Mononuclear cell (primary cell): ENCODE measurements at regions not wholly inside any gene's neighbourhood (a gene's known extent, or its start where the extent isn't known, plus 50 kb on each side); places are given as distances from the start of the nearest gene placed in this dataset.

Experiments
- H3K27me3 ChIP-seq: 2 replicates; pipeline ENCODE4 v1.6.0; 2011; ENCODE audit warnings: low read length, control low read depth; ENCODE audit not compliant: insufficient read depth
- H3K4me1 ChIP-seq: 2 replicates; pipeline ENCODE4 v1.5.1; 2011; ENCODE audit warnings: mild to moderate bottlenecking, low read length, control low read depth; ENCODE audit not compliant: insufficient read depth
- H3K4me3 ChIP-seq: 2 replicates; pipeline ENCODE4 v1.5.1; 2011; ENCODE audit warnings: mild to moderate bottlenecking, low read length, moderate library complexity
- H3K9me3 ChIP-seq: 2 replicates; pipeline ENCODE4 v1.5.1; 2011; ENCODE audit warnings: low read depth, mild to moderate bottlenecking, control low read depth, low read length

DNA sequence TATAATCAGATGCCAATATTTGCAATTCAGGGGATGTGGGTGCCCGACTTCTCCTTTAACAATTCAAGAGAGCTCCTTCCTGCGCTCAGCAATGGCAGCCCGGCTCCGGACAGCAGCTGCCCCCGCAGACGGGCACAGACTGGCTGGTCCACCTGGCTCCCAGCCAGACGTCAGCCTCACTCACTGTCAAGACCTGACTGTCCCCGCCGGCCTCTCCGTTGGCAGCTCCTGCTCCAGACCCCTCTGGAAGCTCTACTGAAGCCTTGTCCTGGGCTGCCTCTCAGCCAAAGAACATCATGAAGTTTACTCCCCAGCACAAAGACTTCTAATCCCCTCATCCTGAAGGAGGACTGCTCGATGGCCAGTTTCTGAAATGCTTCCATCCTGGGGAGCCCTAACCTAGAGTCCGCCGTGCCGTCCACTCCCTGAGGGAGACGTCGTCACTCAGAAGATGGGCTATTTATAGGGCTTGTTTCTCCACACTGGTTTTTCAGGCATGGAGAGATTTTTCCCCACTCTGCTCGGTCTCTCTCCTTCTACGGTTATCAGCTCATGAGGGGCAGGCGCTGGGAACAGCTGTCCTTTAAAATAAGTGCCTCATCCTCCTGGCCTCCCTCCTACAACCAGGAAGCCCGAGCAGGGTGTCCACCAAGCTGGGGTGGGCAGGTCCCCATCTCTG is 126.2 kb downstream of the RFLNA start:
- H3K27me3 ChIP-seq: no peaks in the 10 kb centered on the region
- no peaks in the 10 kb centered on the region for H3K9me3 ChIP-seq
- H3K4me1 ChIP-seq: peaks cover 7% of the 10 kb centered on the region
- no peak overlapping the region for H3K4me3 ChIP-seq

- no peaks in the 10 kb centered on the region for H3K9me3 ChIP-seq
- H3K27me3 ChIP-seq: no peaks in the 10 kb centered on the region
These were observed 125.4 kb downstream of the RFLNA start for GRCh38 chr12:124420041-124420995.

DNA sequence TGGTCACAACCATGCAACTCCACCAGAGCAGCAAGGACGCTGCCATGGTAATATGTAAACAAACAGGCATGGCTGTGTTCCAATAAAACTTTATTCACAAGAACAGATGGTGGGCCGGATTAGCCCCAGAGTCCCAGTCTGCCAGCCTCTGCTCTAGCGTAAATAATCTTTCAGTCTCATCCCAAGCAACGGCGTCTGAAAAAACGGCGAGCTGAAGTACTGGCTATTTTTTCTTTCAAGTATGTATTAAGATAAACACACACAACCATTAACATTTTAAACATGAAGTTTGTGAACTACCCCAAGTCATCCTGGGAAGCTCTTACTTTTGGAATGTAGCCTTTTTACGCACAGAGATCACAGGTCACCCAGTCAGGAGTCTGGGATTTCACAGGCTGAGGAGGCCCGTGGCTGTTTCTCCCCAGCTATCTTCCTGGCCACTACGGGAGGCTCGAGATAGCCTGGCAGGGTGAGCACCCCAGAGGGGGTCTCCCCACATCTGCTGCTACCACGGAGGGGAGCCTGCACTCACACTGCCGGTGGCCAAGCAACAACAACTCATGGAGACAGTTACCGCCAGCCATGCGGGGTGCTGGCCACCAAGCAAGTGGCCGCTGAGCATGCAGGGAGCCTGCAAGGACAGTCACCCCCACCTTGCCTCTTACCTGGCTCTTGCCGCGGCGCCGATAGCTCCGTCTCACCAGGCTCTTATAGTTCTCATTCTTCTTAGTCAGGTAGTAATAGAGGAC is 124.6 kb downstream of the RFLNA start:
- Histone ChIP-seq H3K4me1 (peaks cover 3% of the 10 kb centered on the region), H3K27me3 (no peaks in the 10 kb centered on the region), H3K4me3 (no peak overlapping the region), H3K9me3 (no peaks in the 10 kb centered on the region)

More at GRCh38 chr12:124420041-124420995, 125.4 kb downstream of the RFLNA start:
- Histone ChIP-seq H3K4me1 (peaks cover 7% of the 10 kb centered on the region), H3K4me3 (no peak overlapping the region)

- Histone ChIP-seq H3K27me3 (no peaks in the 10 kb centered on the region), H3K4me3 (no peak overlapping the region), H3K4me1 (no peaks in the 10 kb centered on the region), H3K9me3 (no peaks in the 10 kb centered on the region)
These were observed 123.9 kb downstream of the RFLNA start for GRCh38 chr12:124418791-124419190.

- H3K4me1 ChIP-seq: no peaks in the 10 kb centered on the region
- H3K27me3 ChIP-seq: no peaks in the 10 kb centered on the region
- H3K4me3 ChIP-seq: no peak overlapping the region
- H3K9me3 ChIP-seq: no peaks in the 10 kb centered on the region
These were observed 123.3 kb downstream of the RFLNA start for GRCh38 chr12:124418156-124418555.

- H3K27me3 ChIP-seq: no peaks in the 10 kb centered on the region
- no peak overlapping the region for H3K4me3 ChIP-seq
- no peaks in the 10 kb centered on the region for H3K4me1 ChIP-seq
- H3K9me3 ChIP-seq: no peaks in the 10 kb centered on the region
These were observed 121.9 kb downstream of the RFLNA start for GRCh38 chr12:124416516-124417395.

GRCh38 chr12:124415064-124415463 is 120.2 kb downstream of the RFLNA start:
- no peak overlapping the region for H3K4me3 ChIP-seq
- H3K9me3 ChIP-seq: no peaks in the 10 kb centered on the region
- no peaks in the 10 kb centered on the region for H3K4me1 ChIP-seq
- H3K27me3 ChIP-seq: no peaks in the 10 kb centered on the region

DNA sequence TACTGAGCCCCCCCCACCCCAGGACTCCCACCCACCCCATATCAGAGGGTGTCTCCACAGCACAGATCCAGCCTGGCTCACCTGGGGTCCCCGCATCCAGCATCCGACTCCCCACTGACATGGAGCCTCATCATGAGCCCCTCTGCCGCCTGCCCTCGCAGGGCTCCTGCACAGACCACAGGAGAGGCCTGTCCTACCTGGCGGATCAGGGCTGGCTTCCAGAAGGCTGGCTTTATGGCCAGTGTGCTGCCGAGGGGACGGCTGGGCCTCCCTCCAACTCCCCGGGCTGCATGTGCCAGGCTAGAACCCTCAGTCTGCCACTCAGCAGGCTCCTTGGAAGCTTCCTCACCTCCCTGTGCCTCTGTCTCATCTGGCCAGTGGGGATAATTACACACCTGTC is 119.0 kb downstream of the RFLNA start:
- Histone ChIP-seq H3K4me3 (no peak overlapping the region), H3K4me1 (no peaks in the 10 kb centered on the region), H3K9me3 (no peaks in the 10 kb centered on the region), H3K27me3 (no peaks in the 10 kb centered on the region)

GRCh38 chr12:124413401-124413800 is 118.5 kb downstream of the RFLNA start:
- no peak overlapping the region for H3K4me3 ChIP-seq
- no peaks in the 10 kb centered on the region for H3K27me3 ChIP-seq
- H3K9me3 ChIP-seq: no peaks in the 10 kb centered on the region
- H3K4me1 ChIP-seq: no peaks in the 10 kb centered on the region

DNA sequence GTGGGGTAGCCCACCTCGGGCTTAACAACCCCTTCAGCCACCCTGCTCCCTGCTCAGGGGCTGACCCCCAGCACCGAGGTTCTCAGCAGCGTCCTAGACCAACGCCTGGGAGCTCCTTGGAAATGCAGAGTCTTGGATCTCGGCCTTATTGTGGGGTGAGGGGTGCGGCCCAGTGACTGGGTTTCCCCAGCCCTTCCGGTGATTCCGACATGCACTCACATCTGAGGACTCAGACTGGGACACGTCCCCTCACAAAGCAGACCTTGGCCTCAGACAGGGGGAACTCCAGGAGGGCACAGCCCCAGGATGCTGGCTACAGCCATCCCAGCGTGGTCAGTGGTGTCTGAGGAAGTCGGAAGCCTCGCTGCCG is 117.7 kb downstream of the RFLNA start:
- Histone ChIP-seq H3K4me3 (no peak overlapping the region), H3K4me1 (no peaks in the 10 kb centered on the region), H3K9me3 (no peaks in the 10 kb centered on the region), H3K27me3 (no peaks in the 10 kb centered on the region)

DNA sequence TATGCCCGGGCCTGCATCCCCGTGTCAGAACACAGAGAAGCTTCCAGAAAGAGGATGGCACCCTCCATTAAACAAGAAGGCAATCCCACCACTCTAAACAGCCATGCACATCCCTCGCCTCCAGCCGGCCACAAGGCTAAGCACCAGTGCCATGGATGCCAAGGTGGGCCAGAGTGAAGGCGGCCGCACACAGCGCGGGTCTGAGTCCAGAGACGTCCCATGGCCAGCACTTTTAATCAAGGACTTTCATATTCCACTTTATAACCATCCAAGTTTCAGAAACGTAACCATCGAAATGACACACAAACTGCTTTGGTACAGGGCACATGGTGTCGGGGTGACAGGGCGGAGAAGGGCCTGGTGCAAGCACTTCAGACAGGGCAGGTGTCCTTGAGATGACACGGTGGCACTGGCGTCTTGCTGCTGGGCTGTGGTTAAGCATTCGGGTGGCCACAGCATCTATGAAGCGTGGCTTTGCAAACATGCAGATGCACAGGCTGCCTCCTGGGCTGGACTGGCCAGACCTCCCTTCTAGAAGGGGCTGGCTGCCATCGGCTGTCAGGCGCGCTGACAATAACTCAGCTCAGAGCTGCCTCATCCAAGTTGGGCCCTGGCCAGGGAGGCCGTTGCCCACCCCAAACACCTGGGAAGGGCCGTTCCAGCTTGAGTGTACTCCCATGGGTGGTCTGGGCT is 117.2 kb downstream of the RFLNA start:
- H3K4me1 ChIP-seq: no peaks in the 10 kb centered on the region
- H3K27me3 ChIP-seq: no peaks in the 10 kb centered on the region
- H3K4me3 ChIP-seq: no peak overlapping the region
- H3K9me3 ChIP-seq: no peaks in the 10 kb centered on the region

- H3K9me3 ChIP-seq: no peaks in the 10 kb centered on the region
- no peaks in the 10 kb centered on the region for H3K27me3 ChIP-seq
These were observed 116.5 kb downstream of the RFLNA start for GRCh38 chr12:124411281-124411878.

DNA sequence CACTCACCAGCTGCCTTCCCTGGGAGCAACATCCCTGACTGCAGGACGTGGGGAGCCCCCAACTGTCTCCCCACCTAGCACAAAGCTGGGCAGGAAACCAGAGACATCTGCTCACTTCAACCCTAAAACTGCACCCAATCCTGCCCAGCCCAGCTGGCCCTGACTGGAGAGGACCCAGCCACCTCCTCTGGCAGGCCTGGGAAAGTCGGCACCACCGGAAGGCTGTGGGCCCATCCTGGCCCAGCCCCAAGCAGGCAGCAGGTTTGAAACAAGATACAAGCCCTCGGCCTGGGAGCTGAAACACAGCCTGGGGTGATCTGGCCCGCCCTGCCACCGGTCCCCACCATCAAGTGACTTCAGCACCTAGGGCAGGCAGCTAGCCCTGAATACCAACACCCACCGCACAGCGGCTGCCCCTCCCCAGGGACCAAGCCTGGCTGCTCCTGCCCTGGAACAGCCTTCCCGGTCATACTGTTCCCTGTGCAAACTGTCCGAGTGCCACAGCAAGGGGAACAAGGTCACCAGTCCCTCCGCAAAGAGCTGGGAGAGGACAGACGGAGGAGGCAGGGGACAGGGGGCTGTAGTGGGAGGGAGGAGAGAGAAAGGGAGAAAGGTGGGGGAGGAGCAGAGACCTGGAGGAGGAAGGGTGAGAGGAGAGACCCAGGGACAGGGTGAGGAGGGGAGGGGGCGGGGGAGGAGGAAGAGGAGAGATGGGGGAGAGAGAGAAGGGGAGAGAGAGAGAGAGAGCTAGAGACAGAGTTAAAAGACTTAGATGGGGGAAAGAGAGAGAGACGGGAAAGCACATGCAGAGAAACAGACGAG is 115.7 kb downstream of the RFLNA start:
- Histone ChIP-seq H3K4me3 (no peak overlapping the region), H3K9me3 (no peaks in the 10 kb centered on the region), H3K4me1 (no peaks in the 10 kb centered on the region), H3K27me3 (no peaks in the 10 kb centered on the region)

More at GRCh38 chr12:124411281-124411878, 116.5 kb downstream of the RFLNA start:
- Histone ChIP-seq H3K4me1 (no peaks in the 10 kb centered on the region), H3K4me3 (no peak overlapping the region)
